Stimulated activated CD4-positive, alpha-beta T cell treated with anti-CD3 and anti-CD28 coated beads, TNF-alpha, amount 100 ng/mL, for 1 hour (primary cell): ENCODE measurements at regions not wholly inside any gene's neighbourhood (a gene's known extent, or its start where the extent isn't known, plus 50 kb on each side); places are given as distances from the start of the nearest gene placed in this dataset.
"Not testable (repeated sequence)": the region's sequence is repeated elsewhere in the genome, so short reads cannot be mapped to it uniquely, and the experiment has no call there.

Experiments used
- DNase-seq, 3 donors: peaks; one replicate each; pipeline ENCODE4 v3.0.0-alpha.2; 2020; ENCODE audit warnings: low read depth in 3 of 3, low spot score in 1 of 3

DNA sequence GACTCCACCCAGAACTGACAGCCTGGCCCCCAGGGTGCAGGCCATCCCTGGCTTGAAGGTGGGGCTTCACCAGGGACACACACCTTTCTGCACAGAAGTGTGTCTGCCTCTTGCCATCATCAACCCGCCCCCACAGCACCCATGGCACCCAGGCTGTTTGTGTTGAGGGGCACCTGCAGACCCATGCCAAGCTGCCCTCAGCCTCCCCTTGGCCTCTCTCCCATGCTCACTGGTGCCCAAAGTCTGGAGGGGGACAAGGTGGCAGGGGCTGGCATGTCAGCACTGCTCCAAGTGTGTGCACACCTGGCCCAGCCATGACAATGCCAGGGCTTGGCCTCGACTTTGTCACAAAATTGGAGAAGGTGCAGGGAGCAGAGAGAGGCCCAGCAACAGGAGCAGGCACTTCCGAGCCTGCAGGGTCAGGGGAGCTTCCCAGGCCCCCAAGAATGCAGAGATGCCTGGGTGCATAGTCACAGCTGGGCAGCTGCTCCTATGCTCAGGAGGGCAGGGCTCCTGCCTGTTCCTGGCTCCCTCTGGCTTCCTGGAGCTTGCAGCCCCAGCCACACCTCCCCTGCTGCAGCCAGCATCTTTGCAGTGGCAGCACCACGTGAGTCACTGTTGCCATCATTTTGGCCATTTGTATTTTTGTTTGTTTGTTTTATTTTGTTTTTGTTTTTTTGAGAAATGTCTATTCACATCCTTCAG lies 280.6 kb upstream of the UBE2E3 start:
- DNase-seq = no peak

DNA sequence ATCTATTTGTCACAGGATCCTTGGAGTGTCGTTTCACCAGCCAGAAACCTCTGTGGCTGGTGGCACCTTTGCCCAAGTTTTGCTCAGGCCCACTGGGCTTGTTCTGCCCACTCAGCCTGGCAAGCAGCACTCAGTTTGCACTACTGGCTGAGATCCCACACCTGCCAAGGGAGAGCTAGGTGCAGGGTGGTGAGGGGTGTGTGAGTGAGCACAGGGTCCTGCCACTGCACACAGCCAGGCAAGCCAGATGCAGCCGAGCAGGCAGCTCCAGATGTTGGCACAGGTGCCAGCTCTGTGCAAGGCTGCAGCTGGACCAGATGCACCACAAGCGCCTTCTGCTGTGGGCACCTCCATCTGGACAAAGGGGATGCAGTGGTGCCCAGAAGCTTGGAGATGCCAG lies 281.7 kb upstream of the UBE2E3 start:
- DNase-seq = no peak

DNA sequence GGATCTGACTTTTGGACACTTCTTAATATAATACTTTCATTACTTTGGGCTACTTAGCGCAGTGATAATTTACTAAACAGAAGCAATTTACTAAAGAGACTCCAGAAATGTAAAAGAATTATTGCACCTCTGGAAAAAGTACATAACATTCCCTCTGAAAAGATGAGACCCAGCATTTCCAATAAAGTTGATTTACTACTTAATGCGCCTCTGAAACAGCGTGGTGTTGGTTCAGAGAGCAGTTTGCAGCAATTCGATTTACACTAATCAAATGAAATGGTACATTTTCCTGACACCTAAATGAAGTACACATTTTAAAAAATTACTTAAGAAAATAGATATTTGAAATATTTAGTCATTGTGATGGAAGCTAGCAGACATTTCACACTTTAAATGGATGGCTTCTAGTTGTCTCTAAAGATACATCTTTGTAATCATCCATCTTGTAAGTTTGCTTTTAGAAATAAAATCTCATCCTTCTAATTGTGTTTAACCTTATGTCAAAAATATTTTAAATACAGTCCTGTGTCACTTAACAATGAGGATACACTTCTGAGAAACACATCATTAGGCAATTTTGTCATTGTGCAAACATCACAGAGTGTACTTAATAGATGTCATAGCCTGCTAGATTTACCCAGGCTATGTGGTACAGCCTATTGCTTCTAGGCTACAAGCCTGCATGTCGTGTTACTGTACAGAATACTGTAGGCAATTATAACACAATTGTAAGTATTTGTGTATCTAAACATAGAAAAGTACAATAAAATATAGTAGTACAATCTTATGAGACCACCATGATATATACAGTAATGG lies 284.6 kb upstream of the UBE2E3 start:
- no peak for DNase-seq

DNA sequence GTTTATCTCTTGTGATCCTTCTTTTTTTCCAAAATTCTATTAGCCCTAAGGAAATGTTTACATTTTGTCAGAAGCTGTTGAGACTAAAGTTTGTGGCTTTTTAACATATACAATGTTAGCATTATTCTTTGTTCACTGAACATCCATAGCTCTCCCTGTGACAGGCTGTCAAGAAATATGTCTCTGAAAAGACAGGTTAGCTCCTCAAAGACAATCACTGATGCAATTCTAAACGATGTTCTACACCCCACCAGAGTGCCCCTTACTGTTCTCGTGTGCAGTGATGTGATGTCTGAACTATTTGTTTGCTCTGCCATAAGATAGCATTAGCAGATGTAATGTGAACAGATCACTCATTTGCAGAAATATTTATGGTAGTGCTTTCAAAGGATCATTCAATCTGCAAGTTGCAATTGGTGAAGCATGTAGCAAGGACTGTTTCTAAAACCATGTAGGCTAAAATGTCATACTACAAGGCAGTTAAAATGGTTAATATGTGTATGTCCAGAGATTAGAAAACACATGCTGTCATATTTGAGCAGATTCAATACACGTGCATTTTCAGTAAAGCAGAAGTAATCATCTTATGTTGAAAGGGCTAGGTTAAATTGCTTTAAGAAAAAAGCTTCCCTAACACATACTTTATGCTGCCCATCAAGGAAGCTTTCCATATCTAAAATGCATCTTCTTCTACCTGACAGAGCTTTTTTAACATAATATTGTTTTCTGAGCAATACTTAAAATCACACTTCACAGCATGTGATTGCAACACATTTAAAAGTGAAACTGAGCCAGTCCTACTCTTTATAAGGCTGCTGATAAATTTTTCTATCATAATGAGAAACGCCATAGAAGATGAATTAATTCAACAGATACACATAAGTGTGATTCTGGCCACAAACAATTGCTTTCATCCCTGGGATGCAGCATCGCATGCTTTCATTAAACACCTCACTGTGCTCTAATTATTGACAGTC lies 285.7 kb upstream of the UBE2E3 start:
- no peak for DNase-seq

DNA sequence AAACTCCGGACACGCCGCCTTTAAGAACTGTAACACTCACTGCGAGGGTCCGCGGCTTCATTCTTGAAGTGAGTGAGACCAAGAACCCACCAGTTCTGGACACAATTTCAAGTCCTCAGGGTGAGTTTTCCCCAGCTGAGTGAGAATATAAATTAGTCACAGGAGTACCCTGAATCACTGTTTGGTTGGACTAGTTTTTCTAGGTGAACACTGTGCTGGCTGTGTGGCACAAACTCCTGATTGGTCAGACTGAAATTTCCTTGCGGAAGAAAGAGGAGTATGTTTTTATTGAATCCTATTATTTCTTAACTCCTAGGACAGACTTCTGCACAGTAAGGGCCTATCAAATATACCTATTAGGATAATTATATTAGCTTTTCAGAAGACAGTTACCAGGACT lies 288.1 kb upstream of the UBE2E3 start:
- no peak for DNase-seq

DNA sequence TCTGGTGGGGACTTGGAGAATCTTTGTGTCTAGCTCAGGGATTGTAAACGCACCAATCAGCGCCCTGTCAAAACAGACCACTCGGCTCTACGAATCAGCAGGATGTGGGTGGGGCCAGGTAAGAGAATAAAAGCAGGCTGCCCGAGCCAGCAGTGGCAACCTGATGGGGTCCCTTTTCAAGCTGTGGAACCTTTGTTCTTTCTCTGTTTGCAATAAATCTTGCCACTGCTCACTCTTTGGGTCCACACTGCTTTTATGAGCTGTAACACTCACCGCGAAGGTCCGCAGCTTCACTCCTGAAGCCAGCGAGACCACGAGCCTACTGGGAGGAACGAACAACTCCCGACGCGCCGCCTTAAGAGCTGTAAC lies 288.6 kb upstream of the UBE2E3 start:
- not testable (repeated sequence) for DNase-seq

DNA sequence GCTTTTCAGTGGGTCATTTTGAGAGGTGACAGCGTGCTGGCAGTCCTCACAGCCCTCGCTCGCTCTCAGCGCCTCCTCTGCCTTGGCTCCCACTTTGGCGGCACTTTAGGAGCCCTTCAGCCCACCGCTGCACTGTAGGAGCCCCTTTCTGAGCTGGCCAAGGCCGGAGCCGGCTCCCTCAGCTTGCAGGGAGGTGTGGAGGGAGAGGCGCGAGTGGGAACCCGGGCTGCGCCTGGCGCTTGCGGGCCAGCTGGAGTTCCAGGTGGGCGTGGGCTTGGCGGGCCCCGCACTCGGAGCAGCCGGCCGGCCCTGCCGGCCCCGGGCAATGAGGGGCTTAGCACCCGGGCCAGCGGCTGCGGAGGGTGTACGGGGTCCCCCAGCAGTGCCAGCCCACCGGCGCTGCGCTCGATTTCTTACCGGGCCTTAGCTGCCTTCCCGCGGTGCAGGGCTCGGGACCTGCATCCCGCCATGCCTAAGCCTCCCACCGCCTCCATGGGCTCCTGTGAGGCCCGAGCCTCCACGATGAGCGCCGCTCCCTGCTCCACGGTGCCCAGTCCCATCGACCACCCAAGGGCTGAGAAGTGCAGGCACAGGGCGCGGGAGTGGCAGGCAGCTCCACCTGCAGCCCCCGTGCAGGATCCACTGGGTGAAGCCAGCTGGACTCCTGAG lies 289.1 kb upstream of the UBE2E3 start:
- DNase-seq = not testable (repeated sequence)

DNA sequence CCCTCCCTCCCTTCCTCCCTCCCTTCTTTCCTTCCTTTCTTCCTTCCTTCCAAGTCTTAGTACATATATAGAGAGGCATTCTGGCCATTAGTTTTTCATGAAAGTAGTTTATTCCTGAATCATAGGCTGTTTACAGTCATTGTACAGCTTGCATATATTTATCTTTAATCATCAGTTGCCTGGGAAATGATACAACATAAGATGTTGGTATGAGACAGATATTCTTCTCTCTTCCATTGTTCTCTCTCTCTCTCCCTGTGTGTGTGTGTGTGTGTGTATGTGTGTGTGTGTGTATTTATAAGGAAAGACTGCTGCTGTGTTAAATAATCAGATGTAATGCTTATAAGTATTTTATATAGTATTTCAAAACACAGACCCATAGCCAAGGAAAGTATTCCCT lies 289.8 kb upstream of the UBE2E3 start:
- no peak for DNase-seq

DNA sequence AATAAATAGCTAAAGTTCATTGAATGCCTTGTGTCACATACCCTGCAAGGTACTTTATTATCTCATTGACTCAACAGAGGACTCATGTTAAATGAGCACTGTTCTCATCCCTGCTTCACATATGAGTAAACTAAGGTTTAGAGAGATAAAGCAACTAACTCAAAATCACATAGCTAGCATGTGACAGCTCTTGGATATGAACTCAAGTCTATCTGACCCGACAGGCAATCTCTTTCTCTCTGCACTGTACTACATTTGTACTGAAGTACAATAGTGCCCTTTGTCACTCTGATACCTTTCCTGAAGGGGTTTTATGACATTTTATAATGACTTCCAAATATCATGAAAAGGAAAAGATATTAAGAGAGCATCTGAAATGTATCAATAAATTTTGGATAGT lies 297.5 kb upstream of the UBE2E3 start:
- no peak for DNase-seq

DNA sequence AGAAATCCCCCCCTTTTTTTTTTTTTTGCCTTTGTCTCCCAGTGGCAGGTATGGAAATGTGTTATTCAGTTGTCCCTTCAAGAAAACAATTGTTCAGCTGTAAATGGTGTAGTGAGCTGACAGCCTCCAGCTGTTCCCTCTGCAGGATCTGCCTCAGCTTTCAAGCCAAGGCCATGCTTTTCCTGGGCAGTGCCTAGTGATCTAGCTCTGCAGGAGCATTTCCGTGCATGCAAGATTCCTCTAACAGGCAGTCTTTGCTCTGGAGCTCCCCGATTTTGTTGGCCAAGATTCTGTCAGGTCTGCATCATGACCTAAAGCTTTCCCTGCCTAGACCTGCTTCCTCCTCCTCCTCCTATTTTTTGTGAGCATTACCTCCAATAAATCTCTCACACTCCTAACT lies 300.7 kb upstream of the UBE2E3 start:
- no peak for DNase-seq

DNA sequence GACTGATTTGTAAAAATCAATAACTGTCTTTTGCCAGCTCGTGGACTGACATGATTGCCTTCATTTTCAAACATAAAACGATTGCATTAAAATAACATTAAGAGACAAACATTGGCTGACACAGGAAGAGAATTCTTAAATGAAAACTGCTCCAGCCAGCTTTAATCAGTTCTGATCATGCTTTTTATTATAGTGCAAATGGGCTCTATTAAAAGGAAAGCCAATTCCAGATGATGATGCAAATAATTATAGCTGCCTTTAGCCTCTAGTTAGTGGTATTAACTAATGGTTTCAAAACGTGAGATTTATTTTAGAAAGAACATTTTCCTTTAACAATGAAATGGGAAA lies 301.8 kb upstream of the UBE2E3 start:
- DNase-seq = no peak

DNA sequence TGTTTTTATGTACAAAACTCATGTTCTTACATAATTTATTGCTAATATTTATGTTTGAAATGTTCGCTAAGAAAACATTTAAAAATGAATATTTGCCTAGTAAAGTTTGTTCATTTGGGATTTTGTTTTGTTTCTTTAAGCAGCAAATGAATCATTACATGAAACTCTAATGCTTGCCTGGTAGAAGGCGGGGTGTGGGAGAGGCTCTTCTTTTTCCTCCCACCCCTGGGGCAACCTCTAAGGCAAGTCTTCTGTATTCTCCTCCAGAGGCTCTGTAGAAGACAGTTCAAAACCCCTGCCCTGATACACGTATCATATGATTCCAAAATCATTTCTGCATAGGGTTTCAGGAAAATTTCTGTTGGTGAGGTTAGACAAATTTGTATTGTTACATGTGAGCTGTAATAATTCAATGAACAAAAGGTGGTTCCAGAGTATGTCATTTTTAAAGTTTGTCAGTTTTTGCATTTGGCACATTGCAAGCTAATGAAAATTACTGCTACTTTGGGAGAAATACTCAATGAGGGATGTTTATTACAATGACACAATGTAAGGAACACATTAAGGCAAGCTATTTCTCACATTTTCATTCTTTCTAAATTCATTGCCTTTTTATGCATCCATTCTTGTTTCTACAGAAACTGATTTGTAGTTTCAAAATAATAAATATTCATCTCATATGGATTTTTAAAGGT lies 302.3 kb upstream of the UBE2E3 start:
- no peak for DNase-seq

DNA sequence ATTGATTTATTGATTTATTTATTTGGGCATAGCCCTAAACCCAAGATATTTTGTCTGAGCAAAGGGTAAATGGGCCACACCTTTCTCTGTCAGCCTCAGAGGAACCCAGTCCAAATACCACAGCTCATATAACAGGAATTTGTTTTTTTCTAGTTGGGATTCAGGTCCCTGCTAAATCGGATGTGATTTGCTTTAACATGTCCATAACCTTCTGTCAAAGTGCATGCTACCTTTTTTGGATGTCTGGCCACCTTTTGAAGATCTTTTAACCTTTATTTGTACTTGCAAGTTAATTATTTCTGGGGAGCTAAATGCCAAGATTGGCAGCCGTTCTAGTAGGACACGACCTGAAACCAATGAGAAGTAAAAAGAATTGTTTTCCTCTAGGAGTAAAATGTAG lies 303.2 kb upstream of the UBE2E3 start:
- DNase-seq = no peak

DNA sequence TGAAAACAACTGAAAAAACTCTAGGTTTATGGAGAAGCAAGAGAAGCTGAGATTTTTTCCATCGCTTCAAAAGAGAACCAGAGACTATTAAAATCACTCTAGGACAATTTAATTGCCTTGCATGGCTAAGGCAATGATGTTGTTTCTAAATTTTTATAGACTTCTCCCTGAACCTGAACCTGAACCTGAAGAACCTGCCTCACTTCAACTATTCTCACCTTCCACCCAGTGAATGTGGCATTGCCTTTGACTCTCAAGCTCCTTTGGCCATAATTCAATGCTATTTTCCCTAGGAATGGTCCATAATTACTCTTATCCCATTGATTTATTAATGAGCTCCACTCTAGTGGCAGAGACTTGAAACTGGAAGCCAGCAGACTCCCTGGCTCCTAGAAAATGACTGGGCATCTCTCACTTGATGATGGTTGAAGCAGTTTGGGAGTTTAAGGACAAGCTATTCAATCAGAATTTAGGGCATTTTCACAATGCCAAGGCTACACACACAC lies 303.8 kb upstream of the UBE2E3 start:
- DNase-seq = no peak

DNA sequence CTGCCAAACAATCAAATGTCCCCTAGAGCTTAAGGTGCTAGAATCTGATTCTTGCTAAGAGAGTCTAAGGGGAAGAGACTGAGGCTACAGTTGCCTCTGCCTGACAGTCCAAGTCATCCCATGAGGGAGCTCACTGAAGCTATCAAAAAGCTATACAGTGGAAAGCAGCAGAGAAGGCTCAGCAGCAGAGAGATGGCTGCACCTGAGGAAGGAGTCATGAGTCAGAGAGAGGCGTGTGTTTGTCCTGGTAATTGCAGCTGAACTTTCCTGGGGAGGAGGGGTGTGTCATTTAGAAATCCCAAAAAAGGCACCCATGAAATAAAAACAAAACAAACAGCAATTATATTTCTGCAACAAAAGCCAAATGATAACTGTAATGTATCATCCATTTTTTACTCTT lies 305.2 kb upstream of the UBE2E3 start:
- no peak for DNase-seq

DNA sequence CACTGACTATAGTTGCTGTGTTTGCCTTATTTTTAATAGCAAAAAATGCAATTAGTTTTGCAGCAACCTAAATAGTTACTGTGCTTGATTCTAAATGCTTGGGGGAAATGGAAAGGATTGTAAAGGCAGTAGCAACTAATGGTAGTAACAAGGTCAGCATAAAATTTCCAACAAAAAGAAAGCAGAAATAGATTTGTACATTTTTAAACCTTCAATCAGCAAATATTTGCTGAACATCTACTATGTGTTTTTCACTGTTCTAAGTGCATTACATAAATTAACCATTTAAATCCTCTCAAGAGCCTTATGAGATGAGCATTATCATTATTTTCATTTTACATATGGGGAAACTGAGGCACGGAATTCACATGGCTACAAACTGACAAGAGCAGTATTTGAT lies 308.0 kb upstream of the UBE2E3 start:
- DNase-seq = no peak

DNA sequence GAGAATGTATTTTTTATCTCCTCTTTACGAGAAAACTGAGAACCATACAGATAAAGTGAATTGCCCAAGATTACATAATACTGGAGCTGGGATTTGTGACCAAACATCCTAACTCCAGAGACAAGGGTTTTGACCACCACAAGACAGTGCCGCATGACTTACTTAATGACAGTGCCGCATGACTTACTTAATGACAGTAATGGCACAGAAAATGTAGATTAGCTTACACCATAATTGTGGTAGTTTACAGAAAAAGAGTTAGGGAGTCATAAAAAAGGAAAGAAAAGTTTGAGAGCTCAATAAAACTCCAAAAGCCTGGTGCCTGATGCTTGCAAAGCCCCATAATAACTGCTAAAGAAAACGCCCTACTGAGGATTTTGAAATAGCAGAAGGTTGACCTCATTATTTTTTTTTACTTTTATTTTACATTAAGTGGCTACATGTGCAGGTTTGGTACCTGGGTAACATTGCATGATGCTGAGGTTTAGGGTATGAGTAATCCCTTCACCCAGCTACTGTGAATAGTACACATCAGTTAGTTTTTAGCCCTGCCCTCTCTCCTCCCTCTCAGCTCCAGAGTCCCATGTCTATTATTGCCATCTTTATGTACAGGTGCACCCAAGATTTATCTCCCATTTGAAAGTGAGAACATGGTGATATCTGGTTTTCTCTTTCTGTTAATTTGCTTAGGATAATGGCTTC lies 310.0 kb upstream of the UBE2E3 start:
- DNase-seq = no peak

DNA sequence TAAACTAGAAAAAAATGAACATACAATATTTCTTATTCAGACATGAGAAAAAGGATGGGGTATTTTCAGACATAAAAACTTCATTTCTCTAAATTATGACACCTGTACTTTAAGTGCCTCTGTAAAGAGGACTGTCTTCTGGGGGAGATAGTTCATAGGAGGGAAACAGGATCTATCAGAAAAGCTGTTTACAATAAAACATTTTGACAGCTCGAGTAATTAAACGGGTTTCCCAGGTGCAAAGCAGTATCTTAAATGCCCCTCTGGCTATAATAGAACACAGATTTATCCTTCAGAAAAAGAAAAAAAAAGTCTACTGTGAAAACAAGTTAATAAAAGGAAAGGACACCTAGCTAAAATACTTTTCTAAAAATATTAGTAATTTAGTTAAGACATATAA lies 311.4 kb upstream of the UBE2E3 start:
- DNase-seq = no peak

DNA sequence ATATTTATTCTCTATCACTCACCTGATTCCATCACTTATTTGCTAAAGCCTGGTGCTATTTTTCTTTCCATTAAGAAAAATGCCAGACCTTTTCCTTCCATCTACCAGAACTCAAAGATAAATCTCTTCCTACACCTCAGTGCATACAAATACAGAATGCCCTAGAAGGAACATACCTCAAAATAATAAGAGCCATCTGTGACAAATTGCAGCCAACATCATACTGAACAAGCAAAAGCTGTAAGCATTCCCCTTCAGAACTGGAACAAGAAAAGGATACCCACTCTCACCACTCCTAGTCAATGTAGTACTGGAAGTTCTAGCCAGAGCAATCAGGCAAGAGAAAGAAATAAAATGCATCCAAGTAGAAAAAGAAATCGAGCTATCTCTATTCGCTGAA lies 315.9 kb upstream of the UBE2E3 start:
- DNase-seq = no peak

DNA sequence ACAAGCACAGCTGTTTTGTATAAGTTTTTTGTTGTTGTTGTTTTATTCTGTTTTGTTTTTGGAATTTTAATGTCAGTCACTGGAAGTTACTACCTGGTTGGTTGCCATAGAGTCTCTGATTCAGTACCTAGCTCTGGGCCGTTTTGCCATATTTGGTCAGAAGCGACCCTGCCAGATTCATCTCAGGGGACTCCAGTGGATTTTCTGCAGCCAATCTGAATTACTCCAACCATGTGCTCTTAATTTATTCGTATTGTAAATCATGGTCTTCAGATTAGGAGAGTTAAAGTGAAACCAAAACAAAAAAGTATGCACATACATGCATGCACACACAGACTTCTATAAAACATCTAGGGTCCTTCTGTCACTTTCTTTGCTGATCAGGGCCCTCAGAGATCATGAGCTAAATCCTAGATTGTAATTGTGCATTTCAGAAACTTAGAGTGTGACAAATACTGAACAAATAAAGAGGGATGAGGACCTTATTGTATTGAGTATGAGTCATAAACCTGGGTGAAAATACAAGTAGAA lies 317.4 kb upstream of the UBE2E3 start:
- DNase-seq = no peak
